Left cardiac atrium (tissue), 4 donors: ENCODE measurements at regions not wholly inside any gene's neighbourhood (a gene's known extent, or its start where the extent isn't known, plus 50 kb on each side); places are given as distances from the start of the nearest gene placed in this dataset.

Source experiments
- ATAC-seq, 2 donors: fragments of 200-7000 bp; cut with Tn5 transposase; one replicate each; pipeline ENCODE4 v1.9.1; 2020; ENCODE audit warnings: mild to moderate bottlenecking in 2 of 2, moderate library complexity in 2 of 2
- DNase-seq: peaks from one replicate; pipeline ENCODE4 v3.0.0-alpha.2; 2020
- intact Hi-C, 2 donors: fragments of 100-400 bp; cut with DNase I; formaldehyde crosslinking; loops; one replicate each; pipeline versions ENCODE4 v1.14.1 to v1.15.1; 2022 to 2023
- donor health status: DM: no; HTN: yes; CAD: no.
- donor health status: DM: no; HTN: yes; CAD: no; lungs with severe emphysema.
- donor health status: DM: yes; HTN: yes; CAD: no.
- donor health status: Dilated cardiomyopathy.

DNA sequence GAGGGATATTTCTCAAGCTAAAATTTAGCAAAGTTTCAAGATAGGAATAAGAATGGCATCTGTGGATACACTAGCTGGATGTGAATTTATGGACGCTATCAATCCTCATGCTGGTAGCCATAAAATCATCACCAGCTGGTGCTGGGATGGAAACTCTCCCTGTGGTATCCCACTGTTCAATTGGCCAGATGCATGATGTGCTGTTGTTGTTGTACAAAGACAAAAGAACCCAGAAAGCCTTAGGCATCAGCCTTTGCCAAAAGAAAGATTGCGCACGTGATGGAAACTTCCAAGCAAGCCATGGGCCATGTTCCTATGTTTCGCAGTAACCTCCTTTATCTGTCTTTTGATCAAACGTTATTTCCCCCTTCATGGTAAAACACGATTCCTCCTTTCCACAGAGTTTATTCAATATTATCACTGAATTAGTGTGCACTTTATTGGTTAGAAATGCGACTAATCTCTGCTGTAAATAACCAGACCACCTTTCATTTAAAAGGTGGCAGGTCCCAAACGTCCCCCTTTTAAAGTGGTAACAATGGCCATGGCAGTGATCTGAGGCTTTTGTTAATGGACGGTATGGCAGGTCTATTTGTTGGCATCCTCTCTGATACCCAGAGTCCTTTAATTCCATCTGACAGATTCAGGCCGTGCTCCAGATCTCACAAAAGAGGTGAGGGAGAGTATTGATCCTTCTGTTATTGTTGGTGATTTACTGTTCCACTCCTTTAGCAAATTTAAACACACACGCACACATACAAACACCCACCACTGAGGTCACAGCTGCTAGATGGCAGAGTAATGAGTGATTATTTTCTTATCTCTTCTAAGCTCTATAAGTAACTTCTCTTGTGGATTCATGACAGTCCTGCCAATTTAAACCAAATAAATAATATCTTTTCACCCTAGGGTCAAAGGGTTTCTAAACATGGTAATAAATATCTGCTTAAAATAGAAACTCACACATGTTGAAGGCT, 291.2 kb upstream of the KCNMB2 start:
- intact Hi-C loops = no loop called here
- ATAC-seq = no peak
- no peak for DNase-seq

GRCh38 chr3:178246004-178246403, 290.2 kb upstream of the KCNMB2 start:
- no peak for DNase-seq
- intact Hi-C loops = no loop called here
- ATAC-seq = no peak

GRCh38 chr3:178255315-178255714, 280.9 kb upstream of the KCNMB2 start:
- ATAC-seq = no peak
- intact Hi-C loops = no loop called here
- DNase-seq = no peak

GRCh38 chr3:178257491-178257890, 278.7 kb upstream of the KCNMB2 start:
- intact Hi-C loops = no loop called here
- no peak for DNase-seq
- no peak for ATAC-seq

DNA sequence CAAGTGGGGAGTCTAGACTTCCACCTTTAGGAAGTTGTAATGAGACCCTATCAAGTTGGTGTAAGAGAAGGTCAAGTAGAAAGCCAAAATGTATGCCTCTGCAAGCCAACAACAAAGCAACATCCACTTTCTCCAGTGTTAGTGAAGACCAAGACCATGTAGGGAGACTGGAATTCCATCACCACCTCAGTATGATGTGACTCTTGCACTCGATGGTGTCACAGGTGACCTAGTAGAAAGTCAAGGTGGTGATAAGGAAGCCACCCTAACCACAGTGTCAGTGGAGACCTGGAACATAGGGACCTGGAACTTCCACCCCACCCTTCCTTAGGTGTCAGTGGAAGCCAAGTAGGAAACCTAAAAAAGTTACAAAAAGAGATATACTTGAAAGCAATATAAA, 278.1 kb upstream of the KCNMB2 start:
- ATAC-seq (no peak), DNase-seq (no peak)
- intact Hi-C loops = no loop called here

- no peak for DNase-seq
- ATAC-seq = no peak
- intact Hi-C loops = no loop called here
These were observed 276.5 kb upstream of the KCNMB2 start for GRCh38 chr3:178259703-178260102.

DNA sequence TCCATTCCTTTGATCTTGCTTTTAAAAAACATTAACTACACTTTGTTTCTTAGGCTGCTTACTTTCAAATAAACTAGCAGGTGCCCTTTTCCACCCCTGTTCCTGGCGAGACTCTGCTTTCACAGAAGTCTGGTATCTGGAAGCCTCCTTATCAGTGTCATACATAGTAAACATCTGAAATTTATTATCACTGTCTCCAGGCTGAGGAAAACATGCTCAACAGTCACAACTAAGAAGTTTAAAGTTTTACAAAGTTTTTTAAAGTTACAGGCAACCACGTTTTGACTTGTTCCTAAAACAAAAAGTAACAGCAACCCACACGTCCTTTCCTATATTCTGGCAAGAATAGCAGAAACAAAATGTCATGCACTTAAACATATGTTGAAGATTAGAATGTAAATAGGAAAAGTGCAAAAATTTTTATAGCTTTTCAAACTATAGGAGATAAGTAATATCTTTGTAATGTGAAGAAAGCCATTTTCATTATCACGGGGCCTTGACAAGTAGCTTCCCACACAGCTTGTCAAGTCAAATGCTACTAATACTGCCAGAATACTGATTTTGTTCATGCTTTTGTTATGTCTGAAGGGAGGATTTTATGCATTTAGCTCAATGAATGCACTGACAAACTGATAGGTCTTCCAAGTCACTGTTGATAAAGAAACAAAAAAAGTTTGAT, 275.2 kb upstream of the KCNMB2 start:
- no peak for DNase-seq
- no peak for ATAC-seq
- intact Hi-C loops = no loop called here

DNA sequence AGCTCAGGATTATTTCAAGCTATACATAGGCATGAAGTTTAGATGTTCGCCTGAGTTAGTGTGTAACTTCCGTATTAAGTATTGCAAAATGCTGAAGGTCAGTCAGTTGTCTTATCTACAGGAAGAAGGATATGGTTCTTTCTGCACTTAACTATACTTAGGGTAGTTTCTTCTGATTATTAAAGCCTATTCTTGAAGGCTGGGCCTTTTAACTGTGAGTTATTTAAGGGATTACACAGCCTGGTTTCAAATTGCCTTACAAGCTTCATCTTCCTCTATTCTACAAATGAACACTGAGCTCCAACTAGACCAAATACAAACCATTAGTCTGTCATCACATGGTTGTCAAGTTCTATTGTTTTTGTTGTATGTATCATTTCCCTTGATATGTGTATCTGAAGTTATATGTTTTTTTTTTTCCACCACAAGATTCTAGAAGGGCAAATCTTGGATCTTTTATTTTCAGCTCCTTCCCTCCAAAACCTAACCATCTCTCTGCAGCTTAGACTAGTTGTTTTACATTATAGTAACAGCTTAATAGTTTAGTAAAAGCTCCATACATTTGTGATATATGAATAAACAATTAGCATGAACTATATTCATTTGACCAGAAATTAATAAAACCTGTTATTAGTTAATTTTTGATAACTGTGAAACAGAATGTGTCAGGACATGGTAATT, 272.9 kb upstream of the KCNMB2 start:
- intact Hi-C loops = no loop called here
- ATAC-seq = no peak

DNA sequence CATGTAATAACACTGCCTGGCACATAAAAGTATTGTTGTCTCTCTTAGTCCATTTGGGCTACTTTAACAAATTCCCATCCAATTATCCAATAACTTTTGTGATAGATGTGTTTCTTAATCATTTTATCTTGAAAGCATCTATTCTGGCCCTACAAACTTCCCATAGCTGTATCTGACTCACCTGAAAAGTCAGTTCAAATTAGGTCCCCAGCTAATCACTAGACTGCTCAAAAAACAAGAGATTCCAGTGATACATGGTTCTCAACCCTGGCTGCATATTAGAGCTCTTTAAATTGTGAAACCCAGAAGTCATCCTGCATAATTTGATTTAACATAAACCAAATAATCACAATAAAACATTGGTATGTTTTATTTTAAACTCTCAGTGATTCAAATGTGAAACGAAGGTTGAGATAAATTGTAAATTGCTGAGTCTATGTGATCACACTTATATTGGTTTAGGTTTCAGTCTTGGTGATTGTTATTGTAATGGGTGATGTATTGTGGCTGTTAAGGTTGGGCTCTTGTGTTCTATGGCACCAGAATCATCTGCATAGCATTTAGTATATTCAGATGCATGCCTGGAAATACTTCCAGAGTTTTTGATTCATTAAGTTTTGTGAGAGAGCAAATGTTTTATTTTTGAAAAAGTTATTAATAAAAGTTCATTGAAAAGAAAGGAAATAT, 268.9 kb upstream of the KCNMB2 start:
- ATAC-seq = no peak
- no peak for DNase-seq
- intact Hi-C loops = no loop called here

More for the DNA sequence above, 272.9 kb upstream of the KCNMB2 start:
- DNase-seq = no peak

DNA sequence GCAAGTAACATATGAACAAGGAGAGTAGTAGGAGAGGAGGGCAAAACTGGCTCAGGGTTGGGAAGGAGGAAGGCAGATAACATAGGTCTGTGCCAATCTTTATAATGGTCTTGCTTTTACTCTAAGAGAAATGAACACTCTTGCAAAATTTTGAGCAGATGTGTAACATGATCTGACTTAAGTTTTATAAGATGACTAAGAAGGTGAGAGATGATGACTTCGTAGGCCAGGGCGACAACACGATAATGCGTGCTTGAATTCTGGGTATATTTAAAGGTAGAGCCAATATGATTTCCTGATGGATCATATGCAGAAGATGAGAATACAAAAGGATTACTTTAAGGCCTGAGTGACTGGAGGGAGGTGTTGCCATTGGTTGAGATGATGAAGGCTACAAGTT, 265.4 kb upstream of the KCNMB2 start:
- no peak for ATAC-seq
- no peak for DNase-seq
- intact Hi-C loops = no loop called here

GRCh38 chr3:178271740-178272387, 264.4 kb upstream of the KCNMB2 start:
- DNase-seq = no peak
- intact Hi-C loops = no loop called here
- ATAC-seq = no peak

- no peak for DNase-seq
- intact Hi-C loops = no loop called here
- no peak for ATAC-seq
These were observed 263.4 kb upstream of the KCNMB2 start for GRCh38 chr3:178272841-178273240.

GRCh38 chr3:178274711-178275110, 261.5 kb upstream of the KCNMB2 start:
- ATAC-seq (no peak), DNase-seq (no peak)
- intact Hi-C loops = no loop called here

DNA sequence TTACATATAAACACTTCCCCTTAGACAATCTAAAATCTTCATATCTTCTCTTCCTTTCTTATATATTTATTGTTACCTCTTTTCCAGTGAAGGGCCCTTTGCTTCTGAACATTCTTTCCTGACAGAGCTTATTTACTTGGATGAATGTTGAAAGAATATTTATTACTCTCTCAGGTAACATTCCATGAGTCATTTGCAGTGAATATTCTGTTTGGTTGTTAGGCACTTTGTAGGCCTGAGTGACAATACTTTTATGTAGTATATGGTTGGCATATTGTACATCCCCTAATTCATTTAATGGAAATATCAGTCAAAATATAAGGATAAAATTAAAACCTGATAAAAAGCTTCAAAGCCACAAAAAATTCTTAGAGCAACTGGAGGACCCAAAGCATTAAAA, 260.9 kb upstream of the KCNMB2 start:
- DNase-seq (no peak), ATAC-seq (no peak)
- intact Hi-C loops = no loop called here

DNA sequence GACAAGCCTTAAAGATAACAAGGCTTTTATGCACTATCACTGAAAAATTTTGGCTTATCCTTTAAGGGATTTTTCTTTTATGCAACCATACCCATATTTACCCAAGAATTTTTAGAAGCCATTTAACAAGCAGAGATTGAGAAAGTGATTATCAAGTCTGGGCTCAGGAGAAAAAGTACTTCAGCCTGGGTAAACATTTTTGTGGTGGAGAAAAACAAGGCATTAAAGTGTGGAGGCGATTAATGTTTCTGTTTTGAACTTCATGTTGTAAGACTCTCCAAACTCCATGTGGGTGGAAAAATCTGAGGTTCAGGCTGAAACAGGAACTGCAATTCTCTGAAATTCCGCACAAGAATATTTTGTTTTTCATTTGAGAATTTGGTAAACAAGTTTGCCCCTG, 260.4 kb upstream of the KCNMB2 start:
- ATAC-seq = no peak
- intact Hi-C loops = no loop called here
- no peak for DNase-seq

DNA sequence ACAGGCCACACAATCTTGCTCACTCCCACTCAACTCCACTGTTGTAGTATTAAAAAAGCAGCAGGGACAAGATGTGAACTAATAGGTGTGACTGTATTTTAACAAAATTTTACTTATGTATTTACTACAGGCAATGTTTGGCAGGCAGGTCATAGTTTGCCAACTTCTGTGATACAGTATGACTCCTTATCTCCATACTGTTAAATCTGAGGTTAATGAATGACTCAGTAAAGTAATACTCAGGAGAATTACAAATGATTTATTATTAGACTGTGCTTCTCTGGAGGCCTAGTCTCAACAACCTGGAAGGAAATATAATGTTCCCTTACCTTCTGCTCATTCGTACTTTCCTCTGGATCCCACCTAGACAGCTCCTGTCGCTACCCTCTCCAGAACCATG, 258.6 kb upstream of the KCNMB2 start:
- no peak for DNase-seq
- ATAC-seq = peak in 1 of 2 donors; percentile 94
- intact Hi-C loops = no loop called here

GRCh38 chr3:178283561-178283960, 252.7 kb upstream of the KCNMB2 start:
- no peak for ATAC-seq
- no peak for DNase-seq
- intact Hi-C loops = no loop called here

- intact Hi-C loops = no loop called here
These were observed 252.1 kb upstream of the KCNMB2 start for GRCh38 chr3:178284181-178284580.

DNA sequence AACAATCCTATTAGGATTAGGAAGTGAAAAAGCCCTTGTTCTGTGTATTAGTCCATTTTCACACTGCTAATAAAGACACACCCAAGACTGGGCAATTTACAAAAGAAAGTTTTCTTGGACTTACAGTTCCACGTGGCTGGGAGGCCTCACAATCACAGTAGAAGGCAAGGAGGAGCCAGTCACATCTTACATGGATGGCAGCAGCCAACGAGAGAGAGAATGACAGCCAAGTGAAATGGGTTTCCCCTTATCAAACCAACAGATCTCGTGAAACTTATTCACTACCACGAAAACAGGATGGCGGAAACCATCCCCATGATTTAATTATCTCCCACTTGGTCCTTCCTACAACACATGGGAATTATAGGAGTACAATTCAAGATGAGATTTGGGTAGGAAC, 248.2 kb upstream of the KCNMB2 start:
- DNase-seq (no peak), ATAC-seq (no peak)
- intact Hi-C loops = no loop called here

More at GRCh38 chr3:178284181-178284580, 252.1 kb upstream of the KCNMB2 start:
- DNase-seq (no peak), ATAC-seq (no peak)
